Breast epithelium (tissue), 4 donors: ENCODE measurements at regions not wholly inside any gene's neighbourhood (a gene's known extent, or its start where the extent isn't known, plus 50 kb on each side); places are given as distances from the start of the nearest gene placed in this dataset.

Experiments
- DNase-seq, 2 donors: peaks; one replicate each; pipeline ENCODE4 v3.0.0-alpha.2; 2019; ENCODE audit warnings: low spot score in 2 of 2
- H3K27ac ChIP-seq, 2 donors: fragments of 200-600 bp; sonication (generic) in 1 of 2; one replicate each; pipeline ENCODE4 v1.5.1; 2016 to 2019; ENCODE audit warnings: mild to moderate bottlenecking in 1 of 2
- H3K27me3 ChIP-seq, 2 donors: fragments of 200-600 bp; sonication (generic) in 1 of 2; one replicate each; pipeline versions ENCODE4 v1.5.1 to v1.6.0; 2017 to 2019; ENCODE audit warnings: control low read depth in 1 of 2, mild to moderate bottlenecking in 1 of 2
- H3K36me3 ChIP-seq: fragments of 200-600 bp; one replicate; pipeline ENCODE4 v1.5.1; 2019
- H3K4me1 ChIP-seq, 2 donors: fragments of 200-600 bp; sonication (generic); one replicate each; pipeline ENCODE4 v1.5.1; 2016 to 2019; ENCODE audit warnings: control low read depth in 1 of 2
- H3K4me3 ChIP-seq, 3 donors: fragments of 200-600 bp; sonication (generic); 1 replicate in 2 of 3; 2 replicates in 1 of 3; pipeline ENCODE4 v1.5.1; 2016 to 2019; ENCODE audit warnings: mild to moderate bottlenecking in 3 of 3, moderate library complexity in 2 of 3
- H3K9me3 ChIP-seq, 2 donors: fragments of 200-600 bp; sonication (generic) in 1 of 2; one replicate each; pipeline ENCODE4 v1.5.1; 2016 to 2019; ENCODE audit warnings: control low read depth in 1 of 2
- POLR2A ChIP-seq: fragments of 450-650 bp; IDR thresholded peaks from one replicate; pipeline ENCODE4 v1.6.1; 2016; ENCODE audit warnings: antibody characterized with exemption, mild to moderate bottlenecking, moderate library complexity
- POLR2AphosphoS5 ChIP-seq, 3 donors: sonication (generic); formaldehyde crosslinking; IDR thresholded peaks; one replicate each; pipeline ENCODE4 v1.6.1; 2017; ENCODE audit warnings: antibody characterized with exemption in 3 of 3
- intact Hi-C: fragments of 100-400 bp; cut with DNase I; formaldehyde crosslinking; loops from one replicate; pipeline ENCODE4 v1.15.1; 2023; ENCODE audit warnings: low total_unique reads
- TF ChIP-seq, protein P1 (sequence below), 3 donors: fragments of 450-650 bp; IDR thresholded peaks; one replicate each; pipeline ENCODE4 v1.5.1; 2016 to 2017; ENCODE audit warnings: antibody characterized with exemption in 3 of 3, mild to moderate bottlenecking in 3 of 3, moderate library complexity in 3 of 3

GRCh38 chr10:43965033-43965917 is 316.6 kb upstream of the ZNF32 start:
- Histone ChIP-seq H3K4me1 (no peaks in the 10 kb centered on the region), H3K4me3 (no peak overlapping the region), H3K27me3 (no peaks in the 10 kb centered on the region), H3K36me3 (no peaks in the 10 kb centered on the region), H3K27ac (peak overlapping the region in 1 of 2 donors; percentile 59), H3K9me3 (no peaks in the 10 kb centered on the region)
- TF ChIP-seq POLR2A (no peak), POLR2AphosphoS5 (IDR thresholded peaks at IDR 0.05) (no peak)
- TF ChIP-seq, protein P1, sequence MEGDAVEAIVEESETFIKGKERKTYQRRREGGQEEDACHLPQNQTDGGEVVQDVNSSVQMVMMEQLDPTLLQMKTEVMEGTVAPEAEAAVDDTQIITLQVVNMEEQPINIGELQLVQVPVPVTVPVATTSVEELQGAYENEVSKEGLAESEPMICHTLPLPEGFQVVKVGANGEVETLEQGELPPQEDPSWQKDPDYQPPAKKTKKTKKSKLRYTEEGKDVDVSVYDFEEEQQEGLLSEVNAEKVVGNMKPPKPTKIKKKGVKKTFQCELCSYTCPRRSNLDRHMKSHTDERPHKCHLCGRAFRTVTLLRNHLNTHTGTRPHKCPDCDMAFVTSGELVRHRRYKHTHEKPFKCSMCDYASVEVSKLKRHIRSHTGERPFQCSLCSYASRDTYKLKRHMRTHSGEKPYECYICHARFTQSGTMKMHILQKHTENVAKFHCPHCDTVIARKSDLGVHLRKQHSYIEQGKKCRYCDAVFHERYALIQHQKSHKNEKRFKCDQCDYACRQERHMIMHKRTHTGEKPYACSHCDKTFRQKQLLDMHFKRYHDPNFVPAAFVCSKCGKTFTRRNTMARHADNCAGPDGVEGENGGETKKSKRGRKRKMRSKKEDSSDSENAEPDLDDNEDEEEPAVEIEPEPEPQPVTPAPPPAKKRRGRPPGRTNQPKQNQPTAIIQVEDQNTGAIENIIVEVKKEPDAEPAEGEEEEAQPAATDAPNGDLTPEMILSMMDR (IDR thresholded peaks at IDR 0.05), result no peak
- no peak for DNase-seq
- intact Hi-C loops, result no loop called here

GRCh38 chr10:43964486-43964885 is 315.8 kb upstream of the ZNF32 start:
- TF ChIP-seq, protein P1 (IDR thresholded peaks at IDR 0.05), result no peak
- TF ChIP-seq POLR2AphosphoS5 (IDR thresholded peaks at IDR 0.05) (no peak), POLR2A (no peak)
- intact Hi-C loops, result no loop called here
- no peak overlapping the region for H3K4me3 ChIP-seq
- no peaks in the 10 kb centered on the region for H3K27me3 ChIP-seq
- H3K4me1 ChIP-seq, result no peaks in the 10 kb centered on the region
- no peaks in the 10 kb centered on the region for H3K9me3 ChIP-seq
- no peak for DNase-seq
- no peaks in the 10 kb centered on the region for H3K36me3 ChIP-seq
- H3K27ac ChIP-seq, result peak overlapping the region in 1 of 2 donors; percentile 59

GRCh38 chr10:43963793-43964425 is 315.2 kb upstream of the ZNF32 start:
- TF ChIP-seq POLR2AphosphoS5 (IDR thresholded peaks at IDR 0.05), result no peak
- TF ChIP-seq, protein P1 (IDR thresholded peaks at IDR 0.05), result no peak
- no peak for TF ChIP-seq POLR2A
- H3K36me3 ChIP-seq, result no peaks in the 10 kb centered on the region
- intact Hi-C loops, result no loop called here
- no peak for DNase-seq
- no peaks in the 10 kb centered on the region for H3K4me1 ChIP-seq
- no peaks in the 10 kb centered on the region for H3K27me3 ChIP-seq
- no peak overlapping the region for H3K4me3 ChIP-seq
- peak overlapping the region in 1 of 2 donors; percentile 59 for H3K27ac ChIP-seq
- H3K9me3 ChIP-seq, result no peaks in the 10 kb centered on the region

GRCh38 chr10:43963379-43963778 is 314.7 kb upstream of the ZNF32 start:
- intact Hi-C loops, result no loop called here

More at GRCh38 chr10:43963379-43963778, 314.7 kb upstream of the ZNF32 start:
- Histone ChIP-seq H3K27me3 (no peaks in the 10 kb centered on the region), H3K4me1 (no peaks in the 10 kb centered on the region), H3K4me3 (no peak overlapping the region), H3K9me3 (no peaks in the 10 kb centered on the region), H3K27ac (no peak overlapping the region), H3K36me3 (no peaks in the 10 kb centered on the region)
- DNase-seq, result no peak
- TF ChIP-seq POLR2AphosphoS5 (IDR thresholded peaks at IDR 0.05) (no peak), POLR2A (no peak)
- TF ChIP-seq, protein P1 (IDR thresholded peaks at IDR 0.05), result no peak
